Stimulated activated CD8-positive, alpha-beta memory T cell treated with anti-CD3 and anti-CD28 coated beads, Interleukin-4, amount 100 ng/mL, for 1 hour (primary cell): ENCODE measurements at regions not wholly inside any gene's neighbourhood (a gene's known extent, or its start where the extent isn't known, plus 50 kb on each side); places are given as distances from the start of the nearest gene placed in this dataset.

Source experiments
- DNase-seq, 2 donors: peaks; one replicate each; pipeline ENCODE4 v3.0.0-alpha.2; 2020; ENCODE audit warnings: low read depth in 2 of 2, low spot score in 1 of 2

DNA sequence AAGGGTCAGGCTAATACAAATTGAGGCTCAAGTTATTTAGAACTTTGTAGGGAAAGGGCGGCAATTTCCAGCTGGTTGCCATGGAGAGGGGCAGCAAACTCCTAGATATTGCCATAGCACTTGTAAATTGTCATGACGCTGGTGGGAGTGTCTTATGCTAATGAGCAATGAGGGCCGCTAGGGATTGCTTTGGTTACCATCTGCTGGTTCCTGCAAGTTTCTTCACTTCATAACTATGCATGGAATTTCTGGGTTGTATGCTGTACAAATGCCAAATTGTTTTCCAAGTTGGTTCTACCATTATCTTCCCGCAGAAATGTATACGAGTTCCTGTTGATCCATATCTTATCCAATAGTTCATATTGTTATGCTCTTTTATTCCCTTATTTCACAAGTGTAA lies 1339.4 kb downstream of the EFNB2 start:
- no peak for DNase-seq

DNA sequence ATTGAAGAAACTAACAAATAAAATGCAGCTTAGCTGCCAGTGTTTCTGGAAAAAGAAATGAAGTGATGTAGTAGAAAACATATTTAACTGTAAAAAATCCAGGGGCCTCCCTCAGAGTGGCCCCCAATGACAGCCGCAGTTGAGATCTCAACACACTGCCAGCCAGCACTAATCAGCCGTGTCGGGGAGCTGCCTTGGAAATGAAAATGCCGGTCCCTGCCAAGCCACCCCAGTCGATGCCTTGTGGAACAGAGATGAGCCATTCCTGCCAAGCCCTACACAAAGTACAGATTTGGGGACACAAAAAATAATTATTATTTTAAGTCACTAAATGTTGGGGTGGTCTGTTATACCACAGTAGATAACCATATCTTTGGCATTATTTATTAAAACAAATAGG lies 1342.4 kb downstream of the EFNB2 start:
- DNase-seq: no peak

DNA sequence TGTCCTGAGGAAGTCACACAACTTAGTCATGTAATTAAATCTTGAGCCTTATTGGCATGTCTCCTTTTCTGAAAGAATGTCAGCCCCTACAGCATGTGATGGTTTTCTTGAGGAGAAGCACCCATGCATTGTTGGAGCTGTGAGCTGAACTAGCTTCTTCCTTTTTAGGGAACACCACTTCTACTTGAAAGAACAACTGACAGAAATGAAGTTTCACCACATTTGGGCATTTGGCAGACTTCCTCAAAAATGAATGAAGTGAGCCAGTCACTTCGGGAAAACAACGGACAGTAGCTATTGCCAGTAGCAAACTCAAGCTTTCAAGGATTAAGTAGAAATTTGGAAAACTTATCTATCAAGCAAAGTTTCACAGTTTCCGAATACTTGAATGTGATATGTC lies 1351.3 kb downstream of the EFNB2 start:
- DNase-seq: no peak

DNA sequence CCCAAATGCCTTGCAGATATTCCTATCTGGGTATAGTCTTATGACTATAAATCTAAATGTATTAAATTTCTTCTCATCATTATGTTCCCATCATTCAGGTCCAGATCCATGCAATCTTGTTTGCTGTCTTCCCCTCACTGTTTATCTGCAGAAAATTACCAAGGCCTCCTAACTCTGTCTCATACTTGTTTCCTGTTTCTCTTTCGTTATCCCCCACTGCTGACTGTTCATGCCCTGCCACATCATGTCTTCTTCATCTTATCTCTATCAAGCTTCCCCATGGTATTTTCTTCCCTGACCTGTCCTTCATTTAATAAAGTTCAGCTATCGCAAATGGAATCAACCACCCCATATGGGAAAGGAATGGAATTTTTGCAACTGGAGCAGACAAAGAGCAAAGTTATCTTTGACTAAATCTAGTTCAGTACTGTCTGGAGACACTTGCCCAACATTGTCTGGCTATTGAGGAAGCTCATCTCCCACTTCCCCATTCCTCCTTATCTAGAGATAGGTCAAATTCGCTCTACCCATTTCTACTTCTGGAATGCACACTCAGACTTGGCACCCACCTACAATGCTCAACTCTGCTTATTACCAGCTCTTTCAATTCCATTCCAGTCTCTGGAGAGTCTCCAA lies 1358.1 kb downstream of the EFNB2 start:
- no peak for DNase-seq

DNA sequence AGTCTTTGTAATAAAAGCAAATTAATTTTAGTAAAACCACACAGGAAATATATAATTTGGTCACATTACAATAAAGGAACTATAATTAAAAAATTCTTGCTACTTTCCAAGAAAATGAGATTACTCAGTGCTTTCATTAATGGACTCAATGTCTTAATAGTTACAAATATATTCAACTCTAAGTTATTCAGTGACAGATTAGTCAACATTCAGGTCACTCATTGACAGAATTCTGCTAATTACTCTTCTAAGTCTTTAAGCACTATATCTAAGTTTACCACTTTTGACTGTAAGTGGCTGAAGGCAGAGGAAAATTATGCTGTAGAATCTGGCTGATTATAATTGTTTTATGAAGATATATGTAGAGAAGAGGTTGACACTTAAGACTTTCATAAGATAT lies 1365.0 kb downstream of the EFNB2 start:
- DNase-seq: no peak

DNA sequence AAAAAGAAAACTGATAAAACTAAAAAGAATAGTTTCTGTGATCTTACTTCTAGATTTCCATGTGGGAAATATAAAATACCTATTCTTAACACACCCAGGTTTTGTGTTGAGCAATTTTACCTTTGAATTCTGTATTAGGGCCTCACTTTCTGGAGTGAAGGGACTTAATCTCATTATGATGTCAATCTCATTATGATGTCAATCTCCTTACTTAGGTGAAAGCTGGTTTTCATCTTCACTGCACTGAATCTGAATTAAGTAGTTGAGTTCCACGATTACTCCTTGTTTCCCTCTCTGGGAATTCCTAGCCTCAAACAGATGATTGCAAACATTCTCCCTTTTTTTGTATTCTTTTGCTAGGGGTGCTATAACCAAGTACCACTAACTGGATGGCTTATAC lies 1367.2 kb downstream of the EFNB2 start:
- DNase-seq: no peak

DNA sequence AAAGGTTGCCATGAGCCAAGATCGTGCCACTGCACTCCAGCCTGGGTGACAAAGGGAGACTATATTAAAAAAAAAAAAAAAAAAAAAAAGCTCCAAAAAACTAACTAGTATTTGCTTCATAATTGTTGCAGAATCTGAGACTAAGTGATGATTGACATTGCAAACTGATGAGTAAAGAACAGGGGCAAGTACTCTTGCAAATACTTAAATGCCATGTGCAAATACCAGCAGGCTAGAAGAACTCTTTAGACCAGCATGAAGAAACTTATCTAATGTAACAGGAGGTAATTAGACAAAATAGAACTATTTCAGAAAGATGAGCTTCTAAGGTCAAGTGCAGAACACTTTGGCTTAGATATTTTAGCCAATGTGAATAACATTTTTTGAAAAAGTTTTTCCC lies 1368.1 kb downstream of the EFNB2 start:
- no peak for DNase-seq

DNA sequence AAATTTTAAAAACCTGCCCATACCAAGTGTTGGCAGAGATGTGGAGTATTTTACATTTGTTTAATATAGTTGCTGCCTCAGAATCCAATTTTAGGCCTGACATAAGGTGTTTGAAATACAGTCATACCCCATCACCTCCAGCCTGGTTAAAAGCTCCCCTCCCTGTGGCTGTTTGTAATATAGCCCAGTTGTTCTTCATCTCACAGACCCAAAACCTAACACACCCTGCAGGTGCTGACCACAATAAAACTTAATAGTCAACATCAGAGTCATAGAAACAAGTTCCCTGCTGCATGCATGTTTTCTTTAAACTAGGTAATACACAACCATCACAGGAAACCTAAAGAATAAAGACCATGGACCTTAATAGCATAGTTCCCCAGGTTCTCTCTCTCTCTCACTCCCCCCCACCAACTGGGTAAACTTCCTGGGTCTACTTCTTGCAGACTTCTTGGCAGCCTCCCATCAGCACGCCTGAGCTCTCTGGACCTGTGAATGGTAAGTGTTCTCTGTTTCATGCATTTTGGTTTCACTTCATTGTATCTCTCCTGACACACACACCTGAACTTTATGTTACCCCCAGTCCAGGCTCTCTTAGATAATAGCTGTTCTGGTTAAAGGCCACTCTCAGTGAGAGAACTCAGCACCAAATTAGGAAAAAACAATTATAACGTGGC lies 1369.9 kb downstream of the EFNB2 start:
- no peak for DNase-seq

DNA sequence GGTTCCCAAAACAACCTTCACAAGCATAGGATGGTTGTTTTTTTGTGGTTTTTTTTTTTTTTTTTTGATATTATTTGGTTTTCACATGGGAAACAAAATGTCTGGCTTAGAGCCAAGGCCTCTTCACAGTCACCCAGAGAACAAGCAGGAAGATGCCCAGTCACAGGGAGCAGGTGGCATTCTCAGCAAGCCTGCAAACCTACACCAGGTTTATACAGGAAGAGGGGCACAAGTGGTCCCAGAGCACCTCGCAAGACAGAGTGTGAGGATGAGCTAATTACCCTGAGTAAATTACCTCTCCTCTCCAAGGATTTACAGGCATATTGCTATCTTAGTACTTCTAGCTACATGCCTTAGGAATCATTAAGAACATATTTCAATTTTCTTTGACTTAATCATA lies 1375.6 kb downstream of the EFNB2 start:
- no peak for DNase-seq

DNA sequence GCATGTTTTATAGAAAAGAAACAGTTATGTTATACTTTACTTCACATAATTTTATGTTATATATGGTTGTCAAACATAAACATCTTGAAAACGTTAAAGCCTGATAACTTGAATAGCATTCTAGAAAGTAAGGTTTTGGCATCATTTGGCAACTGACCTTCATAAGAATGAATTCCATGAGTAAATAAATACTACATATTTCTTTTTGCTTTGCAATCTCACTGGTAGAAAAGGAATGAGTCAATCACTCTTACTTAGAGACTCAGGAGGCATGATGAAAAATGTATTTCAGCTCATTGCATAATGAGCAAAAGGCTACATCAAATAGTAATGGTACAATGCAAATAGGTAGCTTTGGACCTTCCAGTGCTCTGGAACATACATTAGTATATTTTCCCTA lies 1381.9 kb downstream of the EFNB2 start:
- no peak for DNase-seq

DNA sequence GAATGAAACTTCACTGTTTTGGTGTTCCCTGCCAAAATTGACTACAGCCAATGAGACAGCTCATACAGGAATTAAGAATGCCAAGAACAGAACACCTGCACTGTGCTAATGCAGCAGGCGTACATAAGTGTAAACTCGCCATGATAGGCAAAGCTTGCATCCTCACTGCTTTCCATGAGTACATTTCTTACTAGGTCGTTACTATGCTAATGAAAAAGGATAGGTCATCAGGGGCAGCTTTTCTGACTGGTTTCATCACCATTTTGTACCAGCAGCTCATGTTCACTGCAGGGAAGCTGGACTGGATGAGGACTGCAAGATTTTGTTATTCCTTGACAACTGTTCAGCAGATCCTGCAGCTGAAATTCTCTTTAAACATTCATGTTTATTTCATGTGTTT lies 1383.8 kb downstream of the EFNB2 start:
- DNase-seq: no peak

DNA sequence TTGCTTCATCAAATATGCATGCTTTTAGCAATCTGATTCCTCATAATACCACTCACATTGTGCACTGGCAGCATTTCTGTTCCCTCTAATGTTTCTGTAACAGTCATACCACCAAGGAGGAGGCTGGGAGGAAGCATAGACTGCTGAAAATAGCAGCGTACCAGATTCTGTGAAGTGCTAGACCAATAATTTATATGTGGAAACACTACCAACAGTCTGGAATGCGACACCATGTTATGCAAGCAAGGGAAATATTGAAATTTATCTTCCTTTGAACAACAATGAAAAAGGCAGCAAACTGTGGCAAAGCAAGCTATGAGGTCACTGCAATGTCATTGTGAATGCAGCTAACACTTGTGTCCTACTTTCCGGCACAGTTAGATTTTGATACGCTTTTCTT lies 1388.0 kb downstream of the EFNB2 start:
- no peak for DNase-seq

DNA sequence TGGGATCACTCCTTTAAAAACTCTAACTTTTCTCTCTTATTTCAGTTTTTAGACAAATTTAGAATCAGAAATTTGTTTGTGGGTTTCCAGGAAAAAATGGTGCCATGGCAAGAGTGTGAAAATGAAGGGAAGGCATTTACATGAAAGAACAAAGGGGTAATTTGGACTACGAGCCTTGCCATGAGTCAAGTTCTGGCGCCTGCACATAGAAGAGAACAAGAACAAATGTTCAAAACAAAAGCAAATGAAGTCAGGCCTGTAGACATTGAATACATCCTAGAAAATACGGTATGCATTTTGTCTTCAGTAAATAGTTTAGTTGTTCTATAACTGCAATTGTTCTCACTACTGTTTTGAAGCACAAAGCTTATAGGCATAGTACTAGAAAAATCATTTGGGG lies 1390.5 kb downstream of the EFNB2 start:
- no peak for DNase-seq

DNA sequence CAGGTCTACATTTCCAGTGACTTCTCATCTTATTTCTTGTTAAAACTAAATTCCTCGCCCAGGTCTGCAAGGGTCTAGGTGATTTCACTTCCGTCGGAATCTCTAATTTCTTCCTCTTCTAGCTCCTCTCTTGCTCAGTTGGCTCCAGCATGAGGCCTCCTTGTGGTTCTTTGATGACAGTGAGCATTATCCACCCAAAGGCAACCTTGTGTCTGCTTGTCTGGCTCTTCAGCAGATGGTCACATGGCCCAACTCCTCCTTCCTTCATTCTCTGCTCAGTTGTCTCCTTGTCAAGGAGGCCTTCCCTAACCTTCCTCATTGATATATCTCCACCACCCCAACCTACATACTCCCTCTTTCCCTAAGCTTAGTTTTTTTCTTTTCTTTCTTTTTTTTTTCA lies 1391.4 kb downstream of the EFNB2 start:
- no peak for DNase-seq

DNA sequence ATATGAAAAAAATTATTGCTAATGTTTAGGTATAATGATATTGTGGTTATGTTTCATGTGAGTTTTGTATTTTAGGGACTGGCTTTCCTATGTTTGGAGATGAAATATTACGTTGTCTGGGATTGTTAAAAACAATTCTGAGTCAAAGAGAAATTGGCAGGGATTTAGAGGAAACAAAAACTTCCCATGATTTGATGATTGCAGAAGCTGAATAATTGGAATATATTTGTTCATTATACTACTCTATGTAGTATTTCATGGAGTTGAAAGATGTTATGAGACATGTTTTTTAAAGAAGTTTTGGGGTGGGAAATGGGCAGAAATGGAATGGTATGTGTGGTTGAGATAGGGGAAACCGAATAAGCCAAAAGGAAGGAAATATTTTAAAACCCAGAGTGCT lies 1392.9 kb downstream of the EFNB2 start:
- no peak for DNase-seq

DNA sequence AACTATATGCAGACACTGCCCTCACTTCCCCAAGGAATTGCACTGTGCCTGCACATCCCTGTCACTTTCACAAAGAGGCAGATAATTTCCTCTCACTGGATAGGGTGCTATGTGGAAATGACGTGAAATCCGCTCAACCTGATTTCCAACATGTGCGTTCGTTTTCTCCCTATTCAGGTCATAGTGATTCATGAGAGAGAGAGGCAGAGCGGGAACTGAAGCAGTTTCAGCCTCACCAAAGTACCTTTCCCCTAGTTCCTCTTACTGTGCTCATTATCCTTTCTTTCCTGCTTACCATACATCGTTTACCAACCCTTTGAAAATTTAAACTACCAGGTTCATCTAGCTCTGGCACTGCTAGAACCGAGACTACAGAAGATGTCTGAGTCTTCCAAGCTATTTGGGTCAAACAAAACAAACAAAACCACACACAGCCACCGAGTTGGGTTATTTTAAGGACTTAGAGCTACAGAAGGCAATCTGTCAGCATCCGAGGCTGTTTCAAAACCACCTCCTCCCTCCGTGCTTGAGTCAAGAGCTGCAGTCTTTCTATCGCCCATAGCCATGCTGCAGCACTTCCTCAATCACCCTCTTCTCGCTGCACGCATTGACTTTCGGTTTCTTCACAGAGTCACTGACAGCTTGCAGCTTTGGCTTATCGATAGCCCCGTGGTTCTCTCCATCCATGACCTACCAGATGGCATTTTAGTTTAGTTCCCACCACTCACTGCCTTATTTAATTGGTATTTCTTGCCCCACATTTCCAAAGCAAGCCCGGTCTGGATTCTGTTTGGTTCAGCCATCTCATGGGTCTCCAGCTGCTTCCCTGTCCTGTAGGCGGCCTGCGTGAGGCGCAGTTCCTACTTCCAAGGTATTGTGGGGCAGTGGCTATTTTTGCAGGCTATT lies 1395.8 kb downstream of the EFNB2 start:
- peak; percentile 15 to 26 for DNase-seq

DNA sequence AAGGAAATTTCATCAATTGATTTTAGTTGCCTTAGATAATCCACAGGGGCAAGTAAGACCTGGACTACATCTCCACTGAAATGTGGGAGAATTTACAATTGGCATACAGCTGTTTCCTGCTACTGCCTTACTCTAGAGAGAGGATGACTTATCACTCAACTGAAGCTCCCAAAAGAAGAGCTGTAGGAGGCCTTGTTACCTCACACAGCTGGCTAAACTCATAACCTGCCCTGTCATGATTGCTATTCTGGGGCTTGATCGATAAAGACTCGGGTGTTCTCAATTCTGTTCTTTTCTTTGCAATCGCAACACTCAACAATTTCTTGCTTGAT lies 1396.4 kb downstream of the EFNB2 start:
- DNase-seq: no peak

DNA sequence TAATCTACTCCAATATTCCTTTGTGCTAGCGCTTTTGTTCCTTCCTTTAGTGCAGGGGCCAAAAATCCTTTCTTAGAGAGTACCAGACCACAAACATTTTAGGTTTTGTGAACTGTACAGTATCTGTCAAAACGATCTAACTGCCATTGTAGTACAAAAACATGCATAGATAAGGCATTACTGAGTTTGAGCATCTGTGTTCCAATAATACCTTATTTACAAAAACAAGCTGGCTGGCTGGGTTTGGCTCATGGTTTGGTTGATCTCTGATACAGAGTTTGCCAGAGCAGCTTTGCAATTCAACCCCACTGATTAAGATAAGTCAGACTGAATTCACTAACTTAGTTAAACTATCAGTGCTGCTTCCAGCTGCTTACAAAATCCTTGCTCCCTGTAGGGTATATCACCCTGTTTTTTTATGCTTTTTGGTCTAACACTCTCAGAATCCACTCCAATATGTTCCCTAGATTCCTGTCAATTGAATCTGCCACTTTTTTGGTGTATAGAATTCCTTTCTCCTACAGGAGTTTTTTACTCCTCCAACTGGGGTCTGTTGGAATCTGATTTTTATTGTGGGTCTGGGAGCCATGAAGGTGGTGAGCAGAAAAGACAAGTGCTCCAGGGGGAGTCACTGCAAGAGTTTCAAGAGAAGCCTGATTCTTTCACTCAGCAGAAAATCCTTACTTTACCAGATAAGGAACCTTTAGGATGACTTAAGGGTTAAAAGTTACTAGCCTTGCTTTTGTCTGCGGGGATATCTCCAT lies 1399.4 kb downstream of the EFNB2 start:
- no peak for DNase-seq

DNA sequence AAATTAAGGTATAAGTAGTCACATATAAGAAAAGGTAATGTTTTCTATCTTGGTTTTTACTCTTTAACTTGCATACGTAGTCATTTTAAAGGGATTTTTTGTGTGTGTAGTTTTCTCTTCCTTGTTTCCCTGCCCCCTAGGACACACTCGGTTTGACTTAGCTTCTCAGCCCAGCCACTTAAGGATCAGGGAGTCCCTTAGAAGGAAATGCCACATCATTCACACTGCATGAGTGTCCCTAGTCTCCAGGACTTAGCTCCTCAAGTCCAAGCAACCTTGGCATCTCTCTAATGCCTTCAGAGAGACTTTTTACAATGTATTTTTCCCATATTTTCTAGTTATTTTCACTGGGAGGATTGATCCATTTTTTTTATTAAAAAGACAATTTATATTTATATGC lies 1407.7 kb downstream of the EFNB2 start:
- no peak for DNase-seq

DNA sequence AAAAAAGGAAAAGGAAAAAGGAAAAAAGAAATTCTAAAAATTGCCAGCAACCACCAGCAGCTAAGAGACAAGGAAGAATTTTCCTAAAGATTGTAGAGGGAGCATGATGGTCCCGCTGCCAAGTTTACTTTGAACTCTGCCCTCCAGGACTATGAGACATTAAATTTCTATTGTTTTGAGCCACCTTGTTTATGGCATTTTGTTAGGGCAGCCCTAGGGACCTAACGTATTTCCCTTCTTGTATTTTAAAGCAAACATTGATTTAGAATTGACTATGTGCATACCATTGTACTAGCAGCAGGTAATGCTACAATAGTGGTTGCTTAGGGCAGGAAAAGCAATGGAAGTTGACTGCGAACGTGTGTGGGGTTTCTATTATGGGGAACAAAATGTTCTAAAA lies 1414.2 kb downstream of the EFNB2 start:
- DNase-seq: no peak

DNA sequence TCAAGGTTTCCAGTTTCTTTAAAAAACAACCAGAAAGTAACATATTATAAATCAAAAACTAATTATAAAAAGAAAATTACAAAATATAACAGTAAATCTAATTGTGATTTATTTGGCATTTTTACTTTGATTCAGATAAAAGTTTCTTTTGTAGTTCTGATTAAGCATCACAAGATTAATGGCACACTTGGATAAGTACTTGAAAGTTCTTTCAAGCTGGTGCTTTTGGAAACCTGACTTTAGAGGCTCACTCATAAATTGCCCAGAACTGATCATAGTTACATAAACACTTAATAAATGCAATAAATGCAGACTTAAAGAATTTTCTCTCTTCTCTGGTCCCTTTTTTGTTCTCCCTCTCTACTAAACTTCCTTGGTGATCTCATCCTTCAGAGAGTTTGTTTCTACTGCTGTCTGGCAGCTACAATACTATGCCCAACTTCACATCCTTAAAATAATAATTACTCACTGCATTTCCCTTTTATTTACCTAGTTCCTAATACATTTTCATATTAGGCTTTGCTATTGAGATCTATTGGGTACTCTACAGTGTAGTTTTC lies 1417.0 kb downstream of the EFNB2 start:
- DNase-seq: no peak
